HG03159 (cell line): ENCODE measurements at regions not wholly inside any gene's neighbourhood (a gene's known extent, or its start where the extent isn't known, plus 50 kb on each side); places are given as distances from the start of the nearest gene placed in this dataset.

Experiments
- ATAC-seq: cut with Tn5 transposase; IDR thresholded peaks from one replicate; pipeline ENCODE4 v1.9.1; 2021; ENCODE audit warnings: mild to moderate bottlenecking, moderate library complexity; ENCODE audit not compliant: unreplicated experiment

- ATAC-seq = no peak
These were observed 83.1 kb upstream of the IRF2BP2 start for GRCh38 chr1:234692966-234693580.

GRCh38 chr1:234691567-234691966 is 81.6 kb upstream of the IRF2BP2 start:
- ATAC-seq = no peak

GRCh38 chr1:234690872-234691271 is 80.9 kb upstream of the IRF2BP2 start:
- no peak for ATAC-seq

- ATAC-seq = no peak
These were observed 79.3 kb upstream of the IRF2BP2 start for GRCh38 chr1:234689236-234689635.

GRCh38 chr1:234687011-234687410 is 77.0 kb upstream of the IRF2BP2 start:
- ATAC-seq = no peak

- no peak for ATAC-seq
These were observed 76.1 kb upstream of the IRF2BP2 start for GRCh38 chr1:234686035-234686434.

GRCh38 chr1:234684856-234685255 is 74.9 kb upstream of the IRF2BP2 start:
- no peak for ATAC-seq

GRCh38 chr1:234683861-234684632 is 74.1 kb upstream of the IRF2BP2 start:
- ATAC-seq = no peak

GRCh38 chr1:234683127-234683860 is 73.3 kb upstream of the IRF2BP2 start:
- no peak for ATAC-seq

GRCh38 chr1:234681990-234682389 is 72.0 kb upstream of the IRF2BP2 start:
- no peak for ATAC-seq

- no peak for ATAC-seq
These were observed 71.1 kb upstream of the IRF2BP2 start for GRCh38 chr1:234681065-234681464.

- ATAC-seq = no peak
These were observed 70.4 kb upstream of the IRF2BP2 start for GRCh38 chr1:234680331-234680904.

- ATAC-seq = peak; percentile 61
These were observed 66.2 kb upstream of the IRF2BP2 start for GRCh38 chr1:234676103-234676594.

GRCh38 chr1:234675572-234675971 is 65.6 kb upstream of the IRF2BP2 start:
- ATAC-seq = no peak

GRCh38 chr1:234675006-234675405 is 65.0 kb upstream of the IRF2BP2 start:
- no peak for ATAC-seq

- ATAC-seq = no peak
These were observed 64.3 kb upstream of the IRF2BP2 start for GRCh38 chr1:234674218-234674815.

- no peak for ATAC-seq
These were observed 62.6 kb upstream of the IRF2BP2 start for GRCh38 chr1:234672349-234673135.

- no peak for ATAC-seq
These were observed 61.1 kb upstream of the IRF2BP2 start for GRCh38 chr1:234670967-234671626.

GRCh38 chr1:234669499-234669898 is 59.5 kb upstream of the IRF2BP2 start:
- ATAC-seq = no peak

GRCh38 chr1:234668577-234668955 is 58.6 kb upstream of the IRF2BP2 start:
- no peak for ATAC-seq
